Bronchial epithelial cell (primary cell): ENCODE measurements at regions not wholly inside any gene's neighbourhood (a gene's known extent, or its start where the extent isn't known, plus 50 kb on each side); places are given as distances from the start of the nearest gene placed in this dataset.

Experiments
- DNase-seq: peaks from one replicate; pipeline ENCODE4 v3.0.0-alpha.2; 2010; ENCODE audit warnings: low read depth
- FAIRE-seq: peaks from 2 replicates; lab custom pipeline; 2011; peaks lifted over from hg19 to GRCh38; lab: Jason Lieb, UNC
- H3K27me3 ChIP-seq: 2 replicates; pipeline ENCODE4 v1.5.1; 2011; ENCODE audit warnings: low read length; ENCODE audit not compliant: control insufficient read depth, insufficient read depth
- H3K36me3 ChIP-seq: 2 replicates; pipeline ENCODE4 v1.5.1; 2011; ENCODE audit warnings: low read length; ENCODE audit not compliant: control insufficient read depth, insufficient read depth
- H3K4me3 ChIP-seq: 2 replicates; pipeline ENCODE4 v1.5.1; 2011; ENCODE audit warnings: mild to moderate bottlenecking, low read depth, low read length, control low read depth
- CTCF ChIP-seq: IDR thresholded peaks from 2 replicates; pipeline ENCODE4 v1.5.1; 2011; ENCODE audit warnings: mild to moderate bottlenecking, moderate library complexity, low read length, control low read depth, inconsistent platforms; ENCODE audit not compliant: insufficient read depth, severe bottlenecking

- no peak for TF ChIP-seq CTCF
- FAIRE-seq = no peak
- no peak overlapping the region for H3K4me3 ChIP-seq
Measured at GRCh38 chr10:111458256-111458655, 381.4 kb downstream of the ADRA2A start.

GRCh38 chr10:111459967-111460366 is 383.1 kb downstream of the ADRA2A start:
- no peaks in the 10 kb centered on the region for H3K27me3 ChIP-seq
- no peak overlapping the region for H3K4me3 ChIP-seq
- TF ChIP-seq CTCF = no peak
- DNase-seq (no peak), FAIRE-seq (no peak)
- no peaks in the 10 kb centered on the region for H3K36me3 ChIP-seq

More at GRCh38 chr10:111458256-111458655, 381.4 kb downstream of the ADRA2A start:
- no peaks in the 10 kb centered on the region for H3K36me3 ChIP-seq
- no peaks in the 10 kb centered on the region for H3K27me3 ChIP-seq
- no peak for DNase-seq

- TF ChIP-seq CTCF = no peak
- FAIRE-seq = no peak
- Histone ChIP-seq H3K27me3 (no peaks in the 10 kb centered on the region), H3K36me3 (no peaks in the 10 kb centered on the region), H3K4me3 (no peak overlapping the region)
- DNase-seq = no peak
Measured at GRCh38 chr10:111472445-111472844, 395.6 kb downstream of the ADRA2A start.

GRCh38 chr10:111473361-111473760 is 396.5 kb downstream of the ADRA2A start:
- DNase-seq = peak; percentile 80
- H3K36me3 ChIP-seq = no peaks in the 10 kb centered on the region
- FAIRE-seq = no peak
- no peak for TF ChIP-seq CTCF
- no peaks in the 10 kb centered on the region for H3K27me3 ChIP-seq
- H3K4me3 ChIP-seq = no peak overlapping the region

GRCh38 chr10:111474786-111475185 is 398.0 kb downstream of the ADRA2A start:
- no peaks in the 10 kb centered on the region for H3K27me3 ChIP-seq
- no peak overlapping the region for H3K4me3 ChIP-seq
- no peak for TF ChIP-seq CTCF
- no peak for DNase-seq
- H3K36me3 ChIP-seq = no peaks in the 10 kb centered on the region
- no peak for FAIRE-seq

- no peak overlapping the region for H3K4me3 ChIP-seq
- TF ChIP-seq CTCF = no peak
- DNase-seq (peak; percentile 49), FAIRE-seq (no peak)
- H3K27me3 ChIP-seq = no peaks in the 10 kb centered on the region
- H3K36me3 ChIP-seq = no peaks in the 10 kb centered on the region
Measured at GRCh38 chr10:111475720-111476119, 398.9 kb downstream of the ADRA2A start.
